ENCODE measurements at regions not wholly inside any gene's neighbourhood (a gene's known extent, or its start where the extent isn't known, plus 50 kb on each side); places are given as distances from the start of the nearest gene placed in this dataset.
"Not testable (repeated sequence)": the region's sequence is repeated elsewhere in the genome, so short reads cannot be mapped to it uniquely, and the experiment has no call there.

- H3K27ac ChIP-seq (replicated peaks; ENCODE audit: low read length): no peak overlapping the region
- H3K23ac ChIP-seq (ENCODE audit: low read depth, low read length, poor library complexity): no peak overlapping the region
- no peaks in the 10 kb centered on the region for H3K9me3 ChIP-seq (replicated peaks in 1 of 2; ENCODE audit: control insufficient read depth in 2 of 2, insufficient read depth in 1 of 2, low read depth in 1 of 2, low read length in 2 of 2)
- peaks cover 0 to 26% (median 3%) of the 10 kb centered on the region in 3 experiments for H3K27me3 ChIP-seq (ENCODE audit: control insufficient read depth in 3 of 3, insufficient read depth in 3 of 3, low read depth in 1 of 3, low read length in 3 of 3)
- H2AK5ac ChIP-seq (ENCODE audit: low read depth, low read length): peak overlapping the region; percentile 48
- H4K91ac ChIP-seq (ENCODE audit: low read depth, low read length, poor library complexity): no peak overlapping the region
- H3K4me3 ChIP-seq (ENCODE audit: low read length in 2 of 2): no peak overlapping the region
- no peak overlapping the region for H2BK12ac ChIP-seq (ENCODE audit: low read length)
- no peak overlapping the region for H3K9ac ChIP-seq (ENCODE audit: low read depth, low read length, poor library complexity)
- no peak overlapping the region for H3K4me2 ChIP-seq (ENCODE audit: insufficient read depth, low read length, poor library complexity, severe bottlenecking)
- no peak for DNase-seq (ENCODE audit: low spot score)
- H2BK120ac ChIP-seq (ENCODE audit: low read depth, low read length): no peak overlapping the region
- no CpG with 5 or more reads among the region's 5 CpGs for WGBS, 2 donors (ENCODE audit: extremely low coverage in 2 of 2, insufficient read length in 2 of 2, insufficient replicate concordance in 1 of 2)
- no peaks in the 10 kb centered on the region for H3K36me3 ChIP-seq (replicated peaks in 1 of 2; ENCODE audit: control insufficient read depth in 2 of 2, insufficient read depth in 2 of 2, low read length in 2 of 2)
- no peak overlapping the region for H4K8ac ChIP-seq (ENCODE audit: low read depth, low read length)
- H2BK15ac ChIP-seq (ENCODE audit: low read length): peak overlapping the region; percentile 77
- no peak overlapping the region for H3K4ac ChIP-seq (ENCODE audit: low read length)
- peaks cover 5 to 6% of the 10 kb centered on the region in 2 donors for H3K4me1 ChIP-seq (ENCODE audit: control insufficient read depth in 2 of 2, insufficient read depth in 1 of 2, low read depth in 1 of 2, low read length in 2 of 2)
- H3K18ac ChIP-seq (ENCODE audit: low read length): peak overlapping the region; percentile 15
- H3K79me1 ChIP-seq (ENCODE audit: low read depth, low read length): no peaks in the 10 kb centered on the region
- no peak overlapping the region for H2AFZ ChIP-seq (ENCODE audit: low read length)
- no peak overlapping the region for H3K14ac ChIP-seq (ENCODE audit: low read length)
- peak overlapping the region; percentile 68 for H2BK5ac ChIP-seq (ENCODE audit: low read length)
Measured at GRCh38 chr19:33866696-33867095, 70.0 kb downstream of the KCTD15 start.

GRCh38 chr19:33868076-33868735, 71.5 kb downstream of the KCTD15 start:
- Histone ChIP-seq H3K27me3 (ENCODE audit: control insufficient read depth in 3 of 3, insufficient read depth in 3 of 3, low read depth in 1 of 3, low read length in 3 of 3) (peaks cover 0 to 26% (median 3%) of the 10 kb centered on the region in 3 experiments), H2BK5ac (ENCODE audit: low read length) (no peak overlapping the region), H4K91ac (ENCODE audit: low read depth, low read length, poor library complexity) (no peak overlapping the region), H2AFZ (ENCODE audit: low read length) (peak overlapping the region; percentile 92), H3K9me3 (replicated peaks in 1 of 2; ENCODE audit: control insufficient read depth in 2 of 2, insufficient read depth in 1 of 2, low read depth in 1 of 2, low read length in 2 of 2) (no peaks in the 10 kb centered on the region), H3K4me2 (ENCODE audit: insufficient read depth, low read length, poor library complexity, severe bottlenecking) (no peak overlapping the region), H3K36me3 (replicated peaks in 1 of 2; ENCODE audit: control insufficient read depth in 2 of 2, insufficient read depth in 2 of 2, low read length in 2 of 2) (no peaks in the 10 kb centered on the region), H3K18ac (ENCODE audit: low read length) (no peak overlapping the region), H4K8ac (ENCODE audit: low read depth, low read length) (no peak overlapping the region), H2AK5ac (ENCODE audit: low read depth, low read length) (no peak overlapping the region), H3K14ac (ENCODE audit: low read length) (no peak overlapping the region), H3K27ac (replicated peaks; ENCODE audit: low read length) (no peak overlapping the region), H3K23ac (ENCODE audit: low read depth, low read length, poor library complexity) (no peak overlapping the region), H3K79me1 (ENCODE audit: low read depth, low read length) (no peaks in the 10 kb centered on the region), H3K4ac (ENCODE audit: low read length) (no peak overlapping the region), H2BK12ac (ENCODE audit: low read length) (no peak overlapping the region), H3K4me1 (ENCODE audit: control insufficient read depth in 2 of 2, insufficient read depth in 1 of 2, low read depth in 1 of 2, low read length in 2 of 2) (peaks cover 4 to 6% of the 10 kb centered on the region in 2 donors), H2BK15ac (ENCODE audit: low read length) (no peak overlapping the region), H2BK120ac (ENCODE audit: low read depth, low read length) (no peak overlapping the region), H3K9ac (ENCODE audit: low read depth, low read length, poor library complexity) (no peak overlapping the region), H3K4me3 (ENCODE audit: low read length in 2 of 2) (peak overlapping the region in 1 of 2 donors; percentile 4)
- WGBS, 2 donors (ENCODE audit: extremely low coverage in 2 of 2, insufficient read length in 2 of 2, insufficient replicate concordance in 1 of 2): no CpG with 5 or more reads among the region's 17 CpGs
- DNase-seq (ENCODE audit: low spot score): no peak

- Histone ChIP-seq H2BK12ac (ENCODE audit: low read length) (no peak overlapping the region), H3K4me3 (ENCODE audit: low read length in 2 of 2) (peak overlapping the region in 1 of 2 donors; percentile 4), H3K4me2 (ENCODE audit: insufficient read depth, low read length, poor library complexity, severe bottlenecking) (no peak overlapping the region), H2BK15ac (ENCODE audit: low read length) (no peak overlapping the region), H3K14ac (ENCODE audit: low read length) (no peak overlapping the region), H2AK5ac (ENCODE audit: low read depth, low read length) (no peak overlapping the region), H3K9ac (ENCODE audit: low read depth, low read length, poor library complexity) (peak overlapping the region; percentile 53), H2AFZ (ENCODE audit: low read length) (peak overlapping the region; percentile 92), H3K23ac (ENCODE audit: low read depth, low read length, poor library complexity) (peak overlapping the region; percentile 38), H3K27ac (replicated peaks; ENCODE audit: low read length) (no peak overlapping the region), H3K27me3 (ENCODE audit: control insufficient read depth in 3 of 3, insufficient read depth in 3 of 3, low read depth in 1 of 3, low read length in 3 of 3) (peaks cover 0 to 26% (median 3%) of the 10 kb centered on the region in 3 experiments), H4K91ac (ENCODE audit: low read depth, low read length, poor library complexity) (no peak overlapping the region), H3K9me3 (replicated peaks in 1 of 2; ENCODE audit: control insufficient read depth in 2 of 2, insufficient read depth in 1 of 2, low read depth in 1 of 2, low read length in 2 of 2) (no peaks in the 10 kb centered on the region), H4K8ac (ENCODE audit: low read depth, low read length) (no peak overlapping the region), H3K79me1 (ENCODE audit: low read depth, low read length) (no peaks in the 10 kb centered on the region), H3K18ac (ENCODE audit: low read length) (peak overlapping the region; percentile 77), H2BK5ac (ENCODE audit: low read length) (no peak overlapping the region), H3K36me3 (replicated peaks in 1 of 2; ENCODE audit: control insufficient read depth in 2 of 2, insufficient read depth in 2 of 2, low read length in 2 of 2) (no peaks in the 10 kb centered on the region), H2BK120ac (ENCODE audit: low read depth, low read length) (no peak overlapping the region), H3K4ac (ENCODE audit: low read length) (no peak overlapping the region), H3K4me1 (ENCODE audit: control insufficient read depth in 2 of 2, insufficient read depth in 1 of 2, low read depth in 1 of 2, low read length in 2 of 2) (peaks cover 4 to 6% of the 10 kb centered on the region in 2 donors)
- DNase-seq (ENCODE audit: low spot score): no peak
- WGBS, 2 donors (ENCODE audit: extremely low coverage in 2 of 2, insufficient read length in 2 of 2, insufficient replicate concordance in 1 of 2): no CpG with 5 or more reads among the region's 21 CpGs
Measured at GRCh38 chr19:33868788-33869412, 72.2 kb downstream of the KCTD15 start.

GRCh38 chr19:33870298-33870932, 73.7 kb downstream of the KCTD15 start:
- H3K4me1 ChIP-seq (ENCODE audit: control insufficient read depth in 2 of 2, insufficient read depth in 1 of 2, low read depth in 1 of 2, low read length in 2 of 2); H3K27ac ChIP-seq (replicated peaks; ENCODE audit: low read length); H3K4me2 ChIP-seq (ENCODE audit: insufficient read depth, low read length, poor library complexity, severe bottlenecking); H3K18ac ChIP-seq (ENCODE audit: low read length); H4K8ac ChIP-seq (ENCODE audit: low read depth, low read length); H2BK120ac ChIP-seq (ENCODE audit: low read depth, low read length); H3K4me3 ChIP-seq (ENCODE audit: low read length in 2 of 2); H2BK12ac ChIP-seq (ENCODE audit: low read length); H3K36me3 ChIP-seq (replicated peaks in 1 of 2; ENCODE audit: control insufficient read depth in 2 of 2, insufficient read depth in 2 of 2, low read length in 2 of 2); H2BK15ac ChIP-seq (ENCODE audit: low read length); H4K91ac ChIP-seq (ENCODE audit: low read depth, low read length, poor library complexity); H2BK5ac ChIP-seq (ENCODE audit: low read length); H2AFZ ChIP-seq (ENCODE audit: low read length); H3K23ac ChIP-seq (ENCODE audit: low read depth, low read length, poor library complexity); H2AK5ac ChIP-seq (ENCODE audit: low read depth, low read length); DNase-seq (ENCODE audit: low spot score); H3K9me3 ChIP-seq (replicated peaks in 1 of 2; ENCODE audit: control insufficient read depth in 2 of 2, insufficient read depth in 1 of 2, low read depth in 1 of 2, low read length in 2 of 2); H3K79me1 ChIP-seq (ENCODE audit: low read depth, low read length); H3K4ac ChIP-seq (ENCODE audit: low read length): not testable (repeated sequence)
- Histone ChIP-seq H3K9ac (ENCODE audit: low read depth, low read length, poor library complexity) (peak overlapping the region; percentile 50), H3K27me3 (ENCODE audit: control insufficient read depth in 3 of 3, insufficient read depth in 3 of 3, low read depth in 1 of 3, low read length in 3 of 3) (peaks cover 0 to 26% (median 3%) of the 10 kb centered on the region in 3 experiments), H3K14ac (ENCODE audit: low read length) (peak overlapping the region; percentile 49)
- no CpG with 5 or more reads among the region's 1 CpG for WGBS, 2 donors (ENCODE audit: extremely low coverage in 2 of 2, insufficient read length in 2 of 2, insufficient replicate concordance in 1 of 2)
